ENCODE measurements at regions not wholly inside any gene's neighbourhood (a gene's known extent, or its start where the extent isn't known, plus 50 kb on each side); places are given as distances from the start of the nearest gene placed in this dataset.

DNA sequence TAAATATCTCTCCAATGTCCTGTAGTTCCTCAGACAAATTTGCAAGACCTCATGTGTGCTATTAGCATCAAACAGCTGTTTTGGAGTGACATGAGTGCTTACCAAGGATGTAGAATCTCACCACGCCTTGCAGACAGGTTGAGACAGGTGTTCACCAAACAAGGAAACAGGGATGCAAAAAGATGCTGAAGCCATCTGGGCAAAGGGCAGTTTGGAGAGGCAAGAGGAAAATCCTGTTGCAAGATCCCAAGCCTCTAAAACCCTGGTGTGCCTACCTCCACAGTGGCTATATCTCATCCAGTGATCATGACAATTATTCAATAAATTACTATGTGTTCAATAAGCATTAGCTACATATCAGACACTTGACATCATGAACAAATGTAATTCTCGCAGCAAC lies 373.7 kb downstream of the SOX9 start:
- Histone ChIP-seq H3K4me3 (no peak overlapping the region), H3K9me3 (peaks cover 12% of the 10 kb centered on the region), H3K27ac (peak overlapping the region in 1 of 2 experiments; percentile 23; a peak in 1 of 6 replicates), H3K4me2 (no peak overlapping the region), H3K4me1 (peaks cover 20% of the 10 kb centered on the region)
- ATAC-seq (no peak), FAIRE-seq (no peak), DNase-seq (ENCODE audit: low read depth in 1 of 2, low spot score in 1 of 2) (no peak)
- ChIA-PET POLR2A (no interaction called here), CTCF (no interaction called here)
- TF ChIP-seq, protein P1, sequence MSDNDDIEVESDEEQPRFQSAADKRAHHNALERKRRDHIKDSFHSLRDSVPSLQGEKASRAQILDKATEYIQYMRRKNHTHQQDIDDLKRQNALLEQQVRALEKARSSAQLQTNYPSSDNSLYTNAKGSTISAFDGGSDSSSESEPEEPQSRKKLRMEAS (IDR thresholded peaks at IDR 0.05): no peak
- no peak for TF ChIP-seq FOSL2 (IDR thresholded peaks at IDR 0.05)
- no peak for TF ChIP-seq FOSL2 (CRISPR knock-in tag; IDR thresholded peaks at IDR 0.05)
- TF ChIP-seq, protein P2, sequence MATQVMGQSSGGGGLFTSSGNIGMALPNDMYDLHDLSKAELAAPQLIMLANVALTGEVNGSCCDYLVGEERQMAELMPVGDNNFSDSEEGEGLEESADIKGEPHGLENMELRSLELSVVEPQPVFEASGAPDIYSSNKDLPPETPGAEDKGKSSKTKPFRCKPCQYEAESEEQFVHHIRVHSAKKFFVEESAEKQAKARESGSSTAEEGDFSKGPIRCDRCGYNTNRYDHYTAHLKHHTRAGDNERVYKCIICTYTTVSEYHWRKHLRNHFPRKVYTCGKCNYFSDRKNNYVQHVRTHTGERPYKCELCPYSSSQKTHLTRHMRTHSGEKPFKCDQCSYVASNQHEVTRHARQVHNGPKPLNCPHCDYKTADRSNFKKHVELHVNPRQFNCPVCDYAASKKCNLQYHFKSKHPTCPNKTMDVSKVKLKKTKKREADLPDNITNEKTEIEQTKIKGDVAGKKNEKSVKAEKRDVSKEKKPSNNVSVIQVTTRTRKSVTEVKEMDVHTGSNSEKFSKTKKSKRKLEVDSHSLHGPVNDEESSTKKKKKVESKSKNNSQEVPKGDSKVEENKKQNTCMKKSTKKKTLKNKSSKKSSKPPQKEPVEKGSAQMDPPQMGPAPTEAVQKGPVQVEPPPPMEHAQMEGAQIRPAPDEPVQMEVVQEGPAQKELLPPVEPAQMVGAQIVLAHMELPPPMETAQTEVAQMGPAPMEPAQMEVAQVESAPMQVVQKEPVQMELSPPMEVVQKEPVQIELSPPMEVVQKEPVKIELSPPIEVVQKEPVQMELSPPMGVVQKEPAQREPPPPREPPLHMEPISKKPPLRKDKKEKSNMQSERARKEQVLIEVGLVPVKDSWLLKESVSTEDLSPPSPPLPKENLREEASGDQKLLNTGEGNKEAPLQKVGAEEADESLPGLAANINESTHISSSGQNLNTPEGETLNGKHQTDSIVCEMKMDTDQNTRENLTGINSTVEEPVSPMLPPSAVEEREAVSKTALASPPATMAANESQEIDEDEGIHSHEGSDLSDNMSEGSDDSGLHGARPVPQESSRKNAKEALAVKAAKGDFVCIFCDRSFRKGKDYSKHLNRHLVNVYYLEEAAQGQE (IDR thresholded peaks at IDR 0.05): no peak
- TF ChIP-seq FOSB (CRISPR knock-in tag; IDR thresholded peaks at IDR 0.05): no peak
- 96% methylated on average over 2 of the region's 2 CpGs for WGBS (ENCODE audit: missing lambda C conversion rate)

DNA sequence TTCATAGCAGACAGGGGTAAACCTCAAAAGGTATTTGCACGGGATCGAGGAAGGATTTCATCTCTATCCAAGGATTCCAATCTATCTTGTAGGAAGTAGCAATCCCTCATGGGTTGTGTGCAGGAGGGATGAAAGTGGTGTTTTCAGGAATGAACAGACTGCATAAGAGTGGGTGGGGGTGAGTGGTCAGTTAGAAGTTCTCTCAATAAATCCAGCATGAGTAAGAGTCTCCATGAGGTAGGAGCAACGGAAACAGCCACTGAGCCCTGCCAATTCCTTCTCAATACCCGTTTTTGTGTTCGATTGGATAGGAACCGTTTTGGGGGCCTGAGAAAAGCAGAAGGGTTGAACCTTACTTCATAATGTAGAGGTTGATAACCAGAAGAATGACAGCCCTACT lies 375.6 kb downstream of the SOX9 start:
- ATAC-seq: no peak
- Histone ChIP-seq H3K4me3 (no peak overlapping the region), H3K4me1 (peaks cover 23% of the 10 kb centered on the region), H3K27ac (0 out of 6 replicates have a peak overlapping the region, but pooled peaks of 1 of the 2 experiments have one; percentile 4), H3K4me2 (no peak overlapping the region), H3K9me3 (peaks cover 3% of the 10 kb centered on the region)
- no peak for DNase-seq (ENCODE audit: low read depth in 1 of 2, low spot score in 1 of 2)
- POLR2A ChIA-PET: no interaction called here
- 91% methylated on average over 6 of the region's 6 CpGs for WGBS (ENCODE audit: missing lambda C conversion rate)
- CTCF ChIA-PET: interaction anchor here (0.8 to 1.2 kb wide), 2 partner anchors 31 to 63 kb away, joined by 3 read pairs; no protein-coding TSS in a partner anchor
- TF ChIP-seq ZC3H11A (IDR thresholded peaks at IDR 0.05) (no peak), SMC3 (IDR thresholded peaks at IDR 0.05) (no peak), HEYL (CRISPR knock-in tag; IDR thresholded peaks at IDR 0.05) (no peak), HDAC2 (IDR thresholded peaks at IDR 0.05) (no peak), NR3C1 (IDR thresholded peaks at IDR 0.05) (no peak), HOXB5 (CRISPR knock-in tag; IDR thresholded peaks at IDR 0.05) (no peak), RAD21 (conservative IDR thresholded peaks at IDR 0.05 in 1 of 2, IDR thresholded peaks at IDR 0.05 in 1 of 2) (no peak), HOXB13 (CRISPR knock-in tag; IDR thresholded peaks at IDR 0.05; ENCODE audit: low read depth) (no peak), SREBF2 (IDR thresholded peaks at IDR 0.05) (no peak), EHF (CRISPR knock-in tag; IDR thresholded peaks at IDR 0.05) (no peak), MAZ (IDR thresholded peaks at IDR 0.05; ENCODE audit: borderline replicate concordance, low read depth, low read length) (no peak)
- TF ChIP-seq, protein P3, sequence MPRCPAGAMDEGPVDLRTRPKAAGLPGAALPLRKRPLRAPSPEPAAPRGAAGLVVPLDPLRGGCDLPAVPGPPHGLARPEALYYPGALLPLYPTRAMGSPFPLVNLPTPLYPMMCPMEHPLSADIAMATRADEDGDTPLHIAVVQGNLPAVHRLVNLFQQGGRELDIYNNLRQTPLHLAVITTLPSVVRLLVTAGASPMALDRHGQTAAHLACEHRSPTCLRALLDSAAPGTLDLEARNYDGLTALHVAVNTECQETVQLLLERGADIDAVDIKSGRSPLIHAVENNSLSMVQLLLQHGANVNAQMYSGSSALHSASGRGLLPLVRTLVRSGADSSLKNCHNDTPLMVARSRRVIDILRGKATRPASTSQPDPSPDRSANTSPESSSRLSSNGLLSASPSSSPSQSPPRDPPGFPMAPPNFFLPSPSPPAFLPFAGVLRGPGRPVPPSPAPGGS (IDR thresholded peaks at IDR 0.05): no peak
- TF ChIP-seq, protein P4, sequence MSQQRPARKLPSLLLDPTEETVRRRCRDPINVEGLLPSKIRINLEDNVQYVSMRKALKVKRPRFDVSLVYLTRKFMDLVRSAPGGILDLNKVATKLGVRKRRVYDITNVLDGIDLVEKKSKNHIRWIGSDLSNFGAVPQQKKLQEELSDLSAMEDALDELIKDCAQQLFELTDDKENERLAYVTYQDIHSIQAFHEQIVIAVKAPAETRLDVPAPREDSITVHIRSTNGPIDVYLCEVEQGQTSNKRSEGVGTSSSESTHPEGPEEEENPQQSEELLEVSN (IDR thresholded peaks at IDR 0.05; ENCODE audit: borderline replicate concordance, low read depth): no peak
- TF ChIP-seq, protein P5, sequence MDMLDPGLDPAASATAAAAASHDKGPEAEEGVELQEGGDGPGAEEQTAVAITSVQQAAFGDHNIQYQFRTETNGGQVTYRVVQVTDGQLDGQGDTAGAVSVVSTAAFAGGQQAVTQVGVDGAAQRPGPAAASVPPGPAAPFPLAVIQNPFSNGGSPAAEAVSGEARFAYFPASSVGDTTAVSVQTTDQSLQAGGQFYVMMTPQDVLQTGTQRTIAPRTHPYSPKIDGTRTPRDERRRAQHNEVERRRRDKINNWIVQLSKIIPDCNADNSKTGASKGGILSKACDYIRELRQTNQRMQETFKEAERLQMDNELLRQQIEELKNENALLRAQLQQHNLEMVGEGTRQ (IDR thresholded peaks at IDR 0.05): no peak
- TF ChIP-seq, protein P6, sequence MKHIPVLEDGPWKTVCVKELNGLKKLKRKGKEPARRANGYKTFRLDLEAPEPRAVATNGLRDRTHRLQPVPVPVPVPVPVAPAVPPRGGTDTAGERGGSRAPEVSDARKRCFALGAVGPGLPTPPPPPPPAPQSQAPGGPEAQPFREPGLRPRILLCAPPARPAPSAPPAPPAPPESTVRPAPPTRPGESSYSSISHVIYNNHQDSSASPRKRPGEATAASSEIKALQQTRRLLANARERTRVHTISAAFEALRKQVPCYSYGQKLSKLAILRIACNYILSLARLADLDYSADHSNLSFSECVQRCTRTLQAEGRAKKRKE (CRISPR knock-in tag; IDR thresholded peaks at IDR 0.05; ENCODE audit: low read depth): no peak
- FAIRE-seq: no peak
